ENCODE measurements at regions not wholly inside any gene's neighbourhood (a gene's known extent, or its start where the extent isn't known, plus 50 kb on each side); places are given as distances from the start of the nearest gene placed in this dataset.

- peak; percentile 67 for TF ChIP-seq CTCF (conservative IDR thresholded peaks at IDR 0.05; ENCODE audit: low read length)
- no peak for TF ChIP-seq EZH2phosphoT487 (IDR thresholded peaks at IDR 0.05; ENCODE audit: borderline replicate concordance, low read depth, low read length)
Observed at GRCh38 chr14:38618514-38618913, 362.6 kb upstream of the CLEC14A start.

Measured in OCI-LY7 (cell line).